ENCODE measurements at regions not wholly inside any gene's neighbourhood (a gene's known extent, or its start where the extent isn't known, plus 50 kb on each side); places are given as distances from the start of the nearest gene placed in this dataset.

GRCh38 chr9:13491138-13491492, 211.6 kb upstream of the MPDZ start:
- Mint-ChIP-seq H3K36me3 (no peaks in the 10 kb centered on the region), H3K4me1 (no peaks in the 10 kb centered on the region), H3K27me3 (no peaks in the 10 kb centered on the region), H3K27ac (no peak overlapping the region), H3K9me3 (peaks cover 0 to 20% (median 4%) of the 10 kb centered on the region in 11 donors), H3K4me3 (no peak overlapping the region)
- ChIA-PET POLR2A (no interaction called here), CTCF (no interaction called here)
- intact Hi-C loops (cut with micrococcal nuclease): no loop called here
- no peaks in the 10 kb centered on the region for H3K27me3 ChIP-seq (ENCODE audit: control insufficient read depth in 2 of 2, insufficient read depth in 2 of 2, low read length in 2 of 2)
- H3K4me1 ChIP-seq (ENCODE audit: control insufficient read depth in 2 of 2, insufficient read depth in 2 of 2, low read length in 2 of 2): no peaks in the 10 kb centered on the region
- no peaks in the 10 kb centered on the region for H3K36me3 ChIP-seq (ENCODE audit: control insufficient read depth in 2 of 3, insufficient read depth in 3 of 3, low read length in 3 of 3)
- no peak overlapping the region for H3K4me3 ChIP-seq (ENCODE audit: low read length)
- H3K9me3 ChIP-seq (ENCODE audit: control insufficient read depth in 2 of 3, low read length in 3 of 3): no peaks in the 10 kb centered on the region
- no peak for DNase-seq
- no peak for ATAC-seq
- H3K27ac ChIP-seq (ENCODE audit: low read depth, low read length): no peak overlapping the region

- H3K27me3 Mint-ChIP-seq: no peaks in the 10 kb centered on the region
Observed at GRCh38 chr9:13487936-13488335, 208.4 kb upstream of the MPDZ start.

GRCh38 chr9:13487498-13487897, 208.0 kb upstream of the MPDZ start:
- Mint-ChIP-seq H3K27me3 (no peaks in the 10 kb centered on the region), H3K9me3 (peaks cover 0 to 26% (median 7%) of the 10 kb centered on the region in 11 donors), H3K36me3 (no peaks in the 10 kb centered on the region), H3K4me1 (no peaks in the 10 kb centered on the region), H3K27ac (no peak overlapping the region), H3K4me3 (no peak overlapping the region)
- CTCF ChIA-PET: no interaction called here
- H3K4me3 ChIP-seq (ENCODE audit: low read length): no peak overlapping the region
- intact Hi-C loops (cut with micrococcal nuclease): no loop called here
- ATAC-seq: no peak
- no peaks in the 10 kb centered on the region for H3K9me3 ChIP-seq (ENCODE audit: control insufficient read depth in 2 of 3, low read length in 3 of 3)
- POLR2A ChIA-PET: no interaction called here
- H3K36me3 ChIP-seq (ENCODE audit: control insufficient read depth in 2 of 3, insufficient read depth in 3 of 3, low read length in 3 of 3): no peaks in the 10 kb centered on the region
- no peak for DNase-seq
- H3K27ac ChIP-seq (ENCODE audit: low read depth, low read length): no peak overlapping the region
- no peaks in the 10 kb centered on the region for H3K4me1 ChIP-seq (ENCODE audit: control insufficient read depth in 2 of 2, insufficient read depth in 2 of 2, low read length in 2 of 2)
- H3K27me3 ChIP-seq (ENCODE audit: control insufficient read depth in 2 of 2, insufficient read depth in 2 of 2, low read length in 2 of 2): no peaks in the 10 kb centered on the region

More at GRCh38 chr9:13487936-13488335, 208.4 kb upstream of the MPDZ start:
- Histone ChIP-seq H3K4me3 (ENCODE audit: low read length) (no peak overlapping the region), H3K4me1 (ENCODE audit: control insufficient read depth in 2 of 2, insufficient read depth in 2 of 2, low read length in 2 of 2) (no peaks in the 10 kb centered on the region), H3K27me3 (ENCODE audit: control insufficient read depth in 2 of 2, insufficient read depth in 2 of 2, low read length in 2 of 2) (no peaks in the 10 kb centered on the region), H3K9me3 (ENCODE audit: control insufficient read depth in 2 of 3, low read length in 3 of 3) (no peaks in the 10 kb centered on the region), H3K27ac (ENCODE audit: low read depth, low read length) (no peak overlapping the region), H3K36me3 (ENCODE audit: control insufficient read depth in 2 of 3, insufficient read depth in 3 of 3, low read length in 3 of 3) (no peaks in the 10 kb centered on the region)
- intact Hi-C loops (cut with micrococcal nuclease): no loop called here
- DNase-seq (no peak), ATAC-seq (no peak)
- Mint-ChIP-seq H3K4me3 (no peak overlapping the region), H3K36me3 (no peaks in the 10 kb centered on the region), H3K27ac (no peak overlapping the region), H3K9me3 (peaks cover 0 to 24% (median 6%) of the 10 kb centered on the region in 11 donors), H3K4me1 (no peaks in the 10 kb centered on the region)
- ChIA-PET POLR2A (no interaction called here), CTCF (no interaction called here)

- H3K4me1 ChIP-seq (ENCODE audit: control insufficient read depth in 2 of 2, insufficient read depth in 2 of 2, low read length in 2 of 2): no peaks in the 10 kb centered on the region
- no peaks in the 10 kb centered on the region for H3K27me3 Mint-ChIP-seq
- H3K27ac Mint-ChIP-seq: no peak overlapping the region
- ATAC-seq (no peak), DNase-seq (no peak)
- H3K4me3 Mint-ChIP-seq: no peak overlapping the region
- no peak overlapping the region for H3K4me3 ChIP-seq (ENCODE audit: low read length)
- no peaks in the 10 kb centered on the region for H3K9me3 ChIP-seq (ENCODE audit: control insufficient read depth in 2 of 3, low read length in 3 of 3)
- peaks cover 0 to 26% (median 7%) of the 10 kb centered on the region in 11 donors for H3K9me3 Mint-ChIP-seq
- H3K27me3 ChIP-seq (ENCODE audit: control insufficient read depth in 2 of 2, insufficient read depth in 2 of 2, low read length in 2 of 2): no peaks in the 10 kb centered on the region
- intact Hi-C loops (cut with micrococcal nuclease): no loop called here
- H3K36me3 Mint-ChIP-seq: no peaks in the 10 kb centered on the region
- CTCF ChIA-PET: no interaction called here
- POLR2A ChIA-PET: no interaction called here
- no peaks in the 10 kb centered on the region for H3K4me1 Mint-ChIP-seq
- no peaks in the 10 kb centered on the region for H3K36me3 ChIP-seq (ENCODE audit: control insufficient read depth in 2 of 3, insufficient read depth in 3 of 3, low read length in 3 of 3)
- H3K27ac ChIP-seq (ENCODE audit: low read depth, low read length): no peak overlapping the region
Observed at GRCh38 chr9:13487071-13487470, 207.6 kb upstream of the MPDZ start.

- intact Hi-C loops (cut with micrococcal nuclease): no loop called here
- Histone ChIP-seq H3K4me3 (ENCODE audit: low read length) (no peak overlapping the region), H3K27me3 (ENCODE audit: control insufficient read depth in 2 of 2, insufficient read depth in 2 of 2, low read length in 2 of 2) (no peaks in the 10 kb centered on the region), H3K4me1 (ENCODE audit: control insufficient read depth in 2 of 2, insufficient read depth in 2 of 2, low read length in 2 of 2) (no peaks in the 10 kb centered on the region), H3K27ac (ENCODE audit: low read depth, low read length) (no peak overlapping the region), H3K9me3 (ENCODE audit: control insufficient read depth in 2 of 3, low read length in 3 of 3) (no peaks in the 10 kb centered on the region), H3K36me3 (ENCODE audit: control insufficient read depth in 2 of 3, insufficient read depth in 3 of 3, low read length in 3 of 3) (no peaks in the 10 kb centered on the region)
- ATAC-seq: no peak
- Mint-ChIP-seq H3K27ac (no peak overlapping the region), H3K27me3 (no peaks in the 10 kb centered on the region), H3K4me1 (no peaks in the 10 kb centered on the region), H3K36me3 (no peaks in the 10 kb centered on the region), H3K4me3 (no peak overlapping the region), H3K9me3 (peaks cover 0 to 26% (median 11%) of the 10 kb centered on the region in 11 donors)
- DNase-seq: no peak
- ChIA-PET CTCF (no interaction called here), POLR2A (no interaction called here)
Observed at GRCh38 chr9:13485068-13485596, 205.6 kb upstream of the MPDZ start.

GRCh38 chr9:13484186-13484585, 204.7 kb upstream of the MPDZ start:
- H3K4me1 ChIP-seq (ENCODE audit: control insufficient read depth in 2 of 2, insufficient read depth in 2 of 2, low read length in 2 of 2): no peaks in the 10 kb centered on the region
- H3K36me3 ChIP-seq (ENCODE audit: control insufficient read depth in 2 of 3, insufficient read depth in 3 of 3, low read length in 3 of 3): no peaks in the 10 kb centered on the region
- H3K4me3 Mint-ChIP-seq: no peak overlapping the region
- H3K27ac ChIP-seq (ENCODE audit: low read depth, low read length): no peak overlapping the region
- ATAC-seq: no peak
- H3K4me1 Mint-ChIP-seq: no peaks in the 10 kb centered on the region
- peaks cover 0 to 21% (median 11%) of the 10 kb centered on the region in 11 donors for H3K9me3 Mint-ChIP-seq
- intact Hi-C loops (cut with micrococcal nuclease): no loop called here
- no peaks in the 10 kb centered on the region for H3K9me3 ChIP-seq (ENCODE audit: control insufficient read depth in 2 of 3, low read length in 3 of 3)
- H3K27ac Mint-ChIP-seq: no peak overlapping the region
- ChIA-PET POLR2A (no interaction called here), CTCF (no interaction called here)
- DNase-seq: no peak
- no peaks in the 10 kb centered on the region for H3K27me3 ChIP-seq (ENCODE audit: control insufficient read depth in 2 of 2, insufficient read depth in 2 of 2, low read length in 2 of 2)
- no peaks in the 10 kb centered on the region for H3K36me3 Mint-ChIP-seq
- no peak overlapping the region for H3K4me3 ChIP-seq (ENCODE audit: low read length)
- H3K27me3 Mint-ChIP-seq: no peaks in the 10 kb centered on the region

GRCh38 chr9:13481274-13481673, 201.8 kb upstream of the MPDZ start:
- CTCF ChIA-PET: no interaction called here

More at GRCh38 chr9:13481274-13481673, 201.8 kb upstream of the MPDZ start:
- POLR2A ChIA-PET: no interaction called here
- Histone ChIP-seq H3K36me3 (ENCODE audit: control insufficient read depth in 2 of 3, insufficient read depth in 3 of 3, low read length in 3 of 3) (no peaks in the 10 kb centered on the region), H3K4me1 (ENCODE audit: control insufficient read depth in 2 of 2, insufficient read depth in 2 of 2, low read length in 2 of 2) (no peaks in the 10 kb centered on the region), H3K27ac (ENCODE audit: low read depth, low read length) (no peak overlapping the region), H3K27me3 (ENCODE audit: control insufficient read depth in 2 of 2, insufficient read depth in 2 of 2, low read length in 2 of 2) (no peaks in the 10 kb centered on the region), H3K4me3 (ENCODE audit: low read length) (no peak overlapping the region), H3K9me3 (ENCODE audit: control insufficient read depth in 2 of 3, low read length in 3 of 3) (no peaks in the 10 kb centered on the region)
- no peak for DNase-seq
- Mint-ChIP-seq H3K27ac (no peak overlapping the region), H3K36me3 (no peaks in the 10 kb centered on the region), H3K9me3 (peaks cover 0 to 30% (median 14%) of the 10 kb centered on the region in 11 donors), H3K4me1 (no peaks in the 10 kb centered on the region), H3K4me3 (no peak overlapping the region), H3K27me3 (no peaks in the 10 kb centered on the region)
- ATAC-seq: no peak
- intact Hi-C loops (cut with micrococcal nuclease): no loop called here
